KMS-11 (cell line): ENCODE measurements at regions not wholly inside any gene's neighbourhood (a gene's known extent, or its start where the extent isn't known, plus 50 kb on each side); places are given as distances from the start of the nearest gene placed in this dataset.

Experiments
- H2AFZ ChIP-seq: fragments of 200-600 bp; sonication (generic); 2 replicates; pipeline ENCODE4 v1.6.1; 2016; ENCODE audit warnings: antibody characterized with exemption, mixed run types, low read depth
- H3K27ac ChIP-seq: fragments of 200-600 bp; sonication (generic); 2 replicates; pipeline ENCODE4 v1.6.1; 2016; ENCODE audit warnings: mild to moderate bottlenecking, mixed run types
- H3K27me3 ChIP-seq: fragments of 200-600 bp; sonication (generic); 2 replicates; pipeline ENCODE4 v1.6.1; 2017; ENCODE audit warnings: mild to moderate bottlenecking, low read depth, mixed run types, moderate library complexity; ENCODE audit not compliant: insufficient read depth
- H3K36me3 ChIP-seq: fragments of 200-600 bp; sonication (generic); 2 replicates; pipeline ENCODE4 v1.6.1; 2017; ENCODE audit warnings: mild to moderate bottlenecking, mixed run types; ENCODE audit not compliant: insufficient read depth
- H3K4me1 ChIP-seq: fragments of 200-600 bp; sonication (generic); 2 replicates; pipeline ENCODE4 v1.6.1; 2016; ENCODE audit warnings: mild to moderate bottlenecking, low read depth, mixed run types; ENCODE audit not compliant: poor library complexity, severe bottlenecking
- H3K4me2 ChIP-seq: fragments of 200-600 bp; sonication (generic); 2 replicates; pipeline ENCODE4 v1.7.0; 2016; ENCODE audit warnings: mild to moderate bottlenecking, mixed run types
- H3K4me3 ChIP-seq: fragments of 200-600 bp; sonication (generic); IDR thresholded peaks from 2 replicates; pipeline ENCODE4 v1.6.1; 2017; ENCODE audit warnings: low read depth, low read length, mixed read lengths; ENCODE audit not compliant: insufficient read depth
- H3K79me2 ChIP-seq: fragments of 200-600 bp; sonication (generic); 2 replicates; pipeline ENCODE4 v1.6.1; 2016; ENCODE audit warnings: low read depth, mixed run types; ENCODE audit not compliant: insufficient read depth
- H3K9ac ChIP-seq: fragments of 200-600 bp; sonication (generic); 2 replicates; pipeline ENCODE4 v1.6.1; 2016; ENCODE audit warnings: mild to moderate bottlenecking, mixed run types
- H4K20me1 ChIP-seq: fragments of 200-600 bp; sonication (generic); 2 replicates; pipeline ENCODE4 v1.6.1; 2016; ENCODE audit warnings: mild to moderate bottlenecking, mixed run types; ENCODE audit not compliant: insufficient read depth
- TF ChIP-seq, protein P1 (sequence below): fragments of 200-600 bp; sonication (generic); conservative IDR thresholded peaks from 2 replicates; pipeline ENCODE4 v1.6.1; 2017; ENCODE audit warnings: low read depth, mild to moderate bottlenecking, antibody characterized with exemption, low read length, moderate library complexity, mixed read lengths

DNA sequence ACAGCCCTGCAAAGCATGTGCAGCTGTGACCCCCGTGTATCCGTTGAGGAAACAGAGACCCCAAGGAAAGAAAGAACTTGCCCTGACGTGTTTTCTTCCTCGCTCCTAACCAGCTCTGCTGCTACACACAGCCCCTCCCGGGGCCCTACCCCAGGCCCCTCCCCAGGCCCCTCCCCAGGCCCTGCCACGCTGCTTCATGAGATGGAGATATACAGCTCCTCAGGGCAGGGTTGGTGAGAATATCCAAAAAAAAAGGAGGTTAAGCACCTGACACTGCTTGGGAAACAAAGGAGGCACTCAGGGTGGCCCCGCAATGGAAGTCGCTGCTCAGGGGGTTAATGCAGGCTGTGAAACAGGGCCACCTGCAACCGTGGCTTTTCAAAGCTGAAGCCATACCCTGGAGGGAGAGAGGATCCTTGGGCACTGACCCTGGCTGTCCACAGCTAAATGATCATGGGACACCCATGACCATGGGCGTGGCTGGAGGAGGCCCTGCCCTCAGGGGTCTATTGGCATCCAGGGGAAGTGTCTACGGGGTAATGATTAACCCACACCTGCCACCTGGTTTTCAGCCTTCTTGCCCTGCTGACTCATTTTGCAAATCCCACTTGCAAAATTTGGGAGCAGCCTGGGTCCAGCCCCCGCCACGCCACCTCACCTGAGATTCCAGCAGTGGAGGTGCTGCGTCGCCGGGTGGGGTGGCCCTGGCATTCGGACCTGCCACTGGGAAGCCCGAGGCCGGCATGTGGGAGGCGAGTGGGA lies 112.1 kb upstream of the ANO1 start:
- Histone ChIP-seq H2AFZ (no peak overlapping the region), H3K36me3 (no peaks in the 10 kb centered on the region), H3K27me3 (no peaks in the 10 kb centered on the region; the same call in 1 of the 2 replicates), H3K79me2 (no peaks in the 10 kb centered on the region), H3K4me2 (no peak overlapping the region), H3K27ac (no peak overlapping the region), H3K9ac (no peak overlapping the region), H3K4me1 (no peaks in the 10 kb centered on the region), H3K4me3 (no peak overlapping the region), H4K20me1 (no peaks in the 10 kb centered on the region)
- TF ChIP-seq, protein P1, sequence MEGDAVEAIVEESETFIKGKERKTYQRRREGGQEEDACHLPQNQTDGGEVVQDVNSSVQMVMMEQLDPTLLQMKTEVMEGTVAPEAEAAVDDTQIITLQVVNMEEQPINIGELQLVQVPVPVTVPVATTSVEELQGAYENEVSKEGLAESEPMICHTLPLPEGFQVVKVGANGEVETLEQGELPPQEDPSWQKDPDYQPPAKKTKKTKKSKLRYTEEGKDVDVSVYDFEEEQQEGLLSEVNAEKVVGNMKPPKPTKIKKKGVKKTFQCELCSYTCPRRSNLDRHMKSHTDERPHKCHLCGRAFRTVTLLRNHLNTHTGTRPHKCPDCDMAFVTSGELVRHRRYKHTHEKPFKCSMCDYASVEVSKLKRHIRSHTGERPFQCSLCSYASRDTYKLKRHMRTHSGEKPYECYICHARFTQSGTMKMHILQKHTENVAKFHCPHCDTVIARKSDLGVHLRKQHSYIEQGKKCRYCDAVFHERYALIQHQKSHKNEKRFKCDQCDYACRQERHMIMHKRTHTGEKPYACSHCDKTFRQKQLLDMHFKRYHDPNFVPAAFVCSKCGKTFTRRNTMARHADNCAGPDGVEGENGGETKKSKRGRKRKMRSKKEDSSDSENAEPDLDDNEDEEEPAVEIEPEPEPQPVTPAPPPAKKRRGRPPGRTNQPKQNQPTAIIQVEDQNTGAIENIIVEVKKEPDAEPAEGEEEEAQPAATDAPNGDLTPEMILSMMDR = no peak

DNA sequence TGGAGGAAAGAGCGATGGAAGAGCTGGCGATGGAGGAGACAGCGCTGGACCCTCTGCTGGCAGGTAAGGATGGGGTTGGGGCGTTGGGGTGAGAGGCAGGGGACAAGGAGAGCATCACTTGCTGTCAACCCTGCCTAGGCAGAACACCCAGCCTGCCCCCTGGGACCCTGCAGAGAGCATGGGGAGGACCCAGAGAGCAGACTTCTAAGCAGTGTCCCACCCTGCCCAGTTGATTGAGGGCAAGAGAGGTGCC lies 111.6 kb upstream of the ANO1 start:
- TF ChIP-seq, protein P1 = no peak
- H3K4me3 ChIP-seq = no peak overlapping the region
- no peaks in the 10 kb centered on the region for H3K36me3 ChIP-seq
- H2AFZ ChIP-seq = no peak overlapping the region
- no peaks in the 10 kb centered on the region for H3K79me2 ChIP-seq
- no peak overlapping the region for H3K27ac ChIP-seq
- no peaks in the 10 kb centered on the region; the same call in 1 of the 2 replicates for H3K27me3 ChIP-seq
- H3K9ac ChIP-seq = no peak overlapping the region
- H3K4me2 ChIP-seq = no peak overlapping the region
- H3K4me1 ChIP-seq = no peaks in the 10 kb centered on the region
- H4K20me1 ChIP-seq = no peaks in the 10 kb centered on the region

DNA sequence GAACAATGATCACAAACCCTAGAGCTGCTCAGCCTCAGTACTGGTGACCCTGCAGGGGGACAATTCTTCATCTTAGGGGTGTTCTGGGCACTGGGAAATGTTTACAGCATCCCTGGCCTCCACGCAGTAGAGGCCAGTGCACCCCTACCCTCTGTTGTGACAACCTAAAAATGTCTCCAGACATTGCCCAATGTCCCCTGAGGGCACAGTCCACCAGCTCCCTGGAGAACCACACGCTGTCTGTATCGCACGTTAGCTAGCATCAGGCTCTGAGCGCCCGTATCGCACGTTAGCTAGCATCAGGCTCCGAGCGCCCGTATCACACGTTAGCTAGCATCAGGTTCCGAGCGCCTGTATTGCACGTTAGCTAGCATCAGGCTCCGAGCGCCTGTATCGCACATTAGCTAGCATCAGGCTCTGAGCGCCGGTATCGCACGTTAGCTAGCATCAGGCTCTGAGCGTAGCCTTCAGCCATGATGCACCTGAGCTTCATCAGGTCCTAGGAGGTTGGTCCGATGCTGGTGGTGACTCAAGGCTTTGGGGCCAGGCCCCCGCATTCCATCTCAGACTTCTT lies 111.1 kb upstream of the ANO1 start:
- no peak overlapping the region for H3K9ac ChIP-seq

DNA sequence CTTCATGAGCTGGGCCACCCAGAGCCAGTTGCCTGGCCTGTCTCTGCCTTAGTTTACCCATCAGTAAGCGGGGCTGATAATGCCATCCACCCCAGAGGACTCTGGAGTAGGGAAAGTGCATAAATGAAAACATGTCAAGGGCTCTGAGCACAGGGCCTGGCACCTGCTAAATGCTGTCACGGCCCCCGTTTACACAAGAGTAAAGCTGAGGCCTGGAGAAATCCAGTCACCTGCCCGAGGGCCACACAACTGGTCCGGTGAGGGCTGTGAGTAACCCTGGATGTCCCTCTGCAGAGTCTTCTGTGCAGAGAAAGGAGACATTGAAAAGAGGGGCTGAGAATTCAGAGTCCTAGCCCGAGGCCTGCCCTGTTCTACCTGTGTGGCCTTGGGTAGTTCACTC lies 110.6 kb upstream of the ANO1 start:
- Histone ChIP-seq H2AFZ (no peak overlapping the region), H3K27me3 (no peaks in the 10 kb centered on the region; the same call in 1 of the 2 replicates), H4K20me1 (no peaks in the 10 kb centered on the region), H3K27ac (no peak overlapping the region), H3K9ac (no peak overlapping the region), H3K79me2 (no peaks in the 10 kb centered on the region), H3K36me3 (no peaks in the 10 kb centered on the region), H3K4me3 (no peak overlapping the region), H3K4me1 (no peaks in the 10 kb centered on the region), H3K4me2 (no peak overlapping the region)
- TF ChIP-seq, protein P1 = no peak

More for the DNA sequence above, 111.1 kb upstream of the ANO1 start:
- no peaks in the 10 kb centered on the region for H3K79me2 ChIP-seq
- no peak overlapping the region for H3K4me2 ChIP-seq
- no peak overlapping the region for H3K27ac ChIP-seq
- H3K4me3 ChIP-seq = no peak overlapping the region
- no peaks in the 10 kb centered on the region for H4K20me1 ChIP-seq
- no peak overlapping the region for H2AFZ ChIP-seq
- no peaks in the 10 kb centered on the region for H3K4me1 ChIP-seq
- H3K27me3 ChIP-seq = no peaks in the 10 kb centered on the region; the same call in 1 of the 2 replicates
- TF ChIP-seq, protein P1 = no peak
- no peaks in the 10 kb centered on the region for H3K36me3 ChIP-seq
